ENCODE measurements at regions not wholly inside any gene's neighbourhood (a gene's known extent, or its start where the extent isn't known, plus 50 kb on each side); places are given as distances from the start of the nearest gene placed in this dataset.
A peak's percentile ranks its signal among the peaks of the same experiment; 100 is the strongest.
"Not testable (repeated sequence)": the region's sequence is repeated elsewhere in the genome, so short reads cannot be mapped to it uniquely, and the experiment has no call there.

GRCh38 chr14:76293923-76294322 lies 82.0 kb upstream of the ESRRB start:
- H3K27ac ChIP-seq (ENCODE audit: low read depth, low read length): no peak overlapping the region

GRCh38 chr14:76294876-76295275 lies 81.1 kb upstream of the ESRRB start:
- no CpG with 5 or more reads among the region's 3 CpGs for WGBS (ENCODE audit: extremely low coverage, insufficient coverage, insufficient read length)
- no peak for DNase-seq

More at GRCh38 chr14:76293923-76294322, 82.0 kb upstream of the ESRRB start:
- Histone ChIP-seq H3K79me2 (ENCODE audit: control insufficient read depth, insufficient read depth, low read length, poor library complexity) (no peaks in the 10 kb centered on the region), H3K79me1 (ENCODE audit: low read length) (no peaks in the 10 kb centered on the region), H2BK12ac (ENCODE audit: low read length) (no peak overlapping the region), H3K4me1 (ENCODE audit: control insufficient read depth in 1 of 2, insufficient read depth in 2 of 2, low read length in 2 of 2) (no peaks in the 10 kb centered on the region), H4K8ac (ENCODE audit: low read depth, low read length) (no peak overlapping the region), H2BK5ac (ENCODE audit: low read depth, low read length, poor library complexity) (no peak overlapping the region), H3K18ac (ENCODE audit: low read length) (no peak overlapping the region), H3K4me2 (ENCODE audit: low read length) (no peak overlapping the region), H4K12ac (ENCODE audit: low read depth, low read length) (no peak overlapping the region), H3K36me3 (ENCODE audit: control insufficient read depth in 1 of 2, insufficient read depth in 2 of 2, low read length in 2 of 2) (no peaks in the 10 kb centered on the region), H3K9me3 (ENCODE audit: insufficient read depth, low read depth, low read length) (no peaks in the 10 kb centered on the region), H3K14ac (ENCODE audit: low read length) (no peak overlapping the region), H4K91ac (ENCODE audit: low read depth, low read length) (no peak overlapping the region), H3K4ac (ENCODE audit: low read depth, low read length) (no peak overlapping the region), H3K9ac (ENCODE audit: low read length) (no peak overlapping the region), H3K4me3 (ENCODE audit: low read depth, low read length) (no peak overlapping the region), H3K23ac (ENCODE audit: low read length) (no peak overlapping the region), H3K27me3 (ENCODE audit: insufficient read depth, low read length) (no peaks in the 10 kb centered on the region), H2AFZ (ENCODE audit: insufficient read depth, low read length, poor library complexity) (no peak overlapping the region), H2BK120ac (ENCODE audit: insufficient read depth, low read length, poor library complexity) (no peak overlapping the region), H2AK5ac (ENCODE audit: low read length) (no peak overlapping the region)
- WGBS (ENCODE audit: extremely low coverage, insufficient coverage, insufficient read length): no CpG with 5 or more reads among the region's 3 CpGs
- no peak for DNase-seq

GRCh38 chr14:76298896-76299295 lies 77.0 kb upstream of the ESRRB start:
- DNase-seq: no peak
- no peak overlapping the region for H3K4me2 ChIP-seq (ENCODE audit: low read length)
- H2BK120ac ChIP-seq (ENCODE audit: insufficient read depth, low read length, poor library complexity): no peak overlapping the region
- no peaks in the 10 kb centered on the region for H3K4me1 ChIP-seq (ENCODE audit: control insufficient read depth in 1 of 2, insufficient read depth in 2 of 2, low read length in 2 of 2)
- no peak overlapping the region for H3K9ac ChIP-seq (ENCODE audit: low read length)
- H3K36me3 ChIP-seq (ENCODE audit: control insufficient read depth in 1 of 2, insufficient read depth in 2 of 2, low read length in 2 of 2): no peaks in the 10 kb centered on the region
- no peaks in the 10 kb centered on the region for H3K27me3 ChIP-seq (ENCODE audit: insufficient read depth, low read length)
- no peak overlapping the region for H3K14ac ChIP-seq (ENCODE audit: low read length)
- H3K23ac ChIP-seq (ENCODE audit: low read length): peak overlapping the region; percentile 77
- no peaks in the 10 kb centered on the region for H3K9me3 ChIP-seq (ENCODE audit: insufficient read depth, low read depth, low read length)
- H3K4ac ChIP-seq (ENCODE audit: low read depth, low read length): no peak overlapping the region
- H2AFZ ChIP-seq (ENCODE audit: insufficient read depth, low read length, poor library complexity): no peak overlapping the region
- WGBS (ENCODE audit: extremely low coverage, insufficient coverage, insufficient read length): no CpG with 5 or more reads among the region's 5 CpGs
- no peaks in the 10 kb centered on the region for H3K79me1 ChIP-seq (ENCODE audit: low read length)
- no peaks in the 10 kb centered on the region for H3K79me2 ChIP-seq (ENCODE audit: control insufficient read depth, insufficient read depth, low read length, poor library complexity)
- no peak overlapping the region for H2AK5ac ChIP-seq (ENCODE audit: low read length)
- H3K18ac ChIP-seq (ENCODE audit: low read length): no peak overlapping the region
- H4K12ac ChIP-seq (ENCODE audit: low read depth, low read length): no peak overlapping the region
- H2BK5ac ChIP-seq (ENCODE audit: low read depth, low read length, poor library complexity): no peak overlapping the region
- H4K91ac ChIP-seq (ENCODE audit: low read depth, low read length): no peak overlapping the region
- H4K8ac ChIP-seq (ENCODE audit: low read depth, low read length): no peak overlapping the region
- H3K4me3 ChIP-seq (ENCODE audit: low read depth, low read length): no peak overlapping the region
- no peak overlapping the region for H3K27ac ChIP-seq (ENCODE audit: low read depth, low read length)
- no peak overlapping the region for H2BK12ac ChIP-seq (ENCODE audit: low read length)

More at GRCh38 chr14:76294876-76295275, 81.1 kb upstream of the ESRRB start:
- no peak overlapping the region for H3K23ac ChIP-seq (ENCODE audit: low read length)
- no peak overlapping the region for H2BK5ac ChIP-seq (ENCODE audit: low read depth, low read length, poor library complexity)
- no peak overlapping the region for H3K14ac ChIP-seq (ENCODE audit: low read length)
- no peaks in the 10 kb centered on the region for H3K36me3 ChIP-seq (ENCODE audit: control insufficient read depth in 1 of 2, insufficient read depth in 2 of 2, low read length in 2 of 2)
- no peaks in the 10 kb centered on the region for H3K79me2 ChIP-seq (ENCODE audit: control insufficient read depth, insufficient read depth, low read length, poor library complexity)
- H3K9ac ChIP-seq (ENCODE audit: low read length): no peak overlapping the region
- H4K12ac ChIP-seq (ENCODE audit: low read depth, low read length): no peak overlapping the region
- H2AK5ac ChIP-seq (ENCODE audit: low read length): no peak overlapping the region
- no peak overlapping the region for H3K4me2 ChIP-seq (ENCODE audit: low read length)
- no peaks in the 10 kb centered on the region for H3K9me3 ChIP-seq (ENCODE audit: insufficient read depth, low read depth, low read length)
- H2AFZ ChIP-seq (ENCODE audit: insufficient read depth, low read length, poor library complexity): no peak overlapping the region
- H3K27me3 ChIP-seq (ENCODE audit: insufficient read depth, low read length): no peaks in the 10 kb centered on the region
- no peak overlapping the region for H3K18ac ChIP-seq (ENCODE audit: low read length)
- no peaks in the 10 kb centered on the region for H3K79me1 ChIP-seq (ENCODE audit: low read length)
- no peak overlapping the region for H2BK12ac ChIP-seq (ENCODE audit: low read length)
- no peak overlapping the region for H4K8ac ChIP-seq (ENCODE audit: low read depth, low read length)
- H3K27ac ChIP-seq (ENCODE audit: low read depth, low read length): no peak overlapping the region
- no peak overlapping the region for H3K4me3 ChIP-seq (ENCODE audit: low read depth, low read length)
- H2BK120ac ChIP-seq (ENCODE audit: insufficient read depth, low read length, poor library complexity): no peak overlapping the region
- H3K4me1 ChIP-seq (ENCODE audit: control insufficient read depth in 1 of 2, insufficient read depth in 2 of 2, low read length in 2 of 2): no peaks in the 10 kb centered on the region
- H3K4ac ChIP-seq (ENCODE audit: low read depth, low read length): no peak overlapping the region
- no peak overlapping the region for H4K91ac ChIP-seq (ENCODE audit: low read depth, low read length)

GRCh38 chr14:76303188-76303587 lies 72.7 kb upstream of the ESRRB start:
- H3K79me2 ChIP-seq (ENCODE audit: control insufficient read depth, insufficient read depth, low read length, poor library complexity); H4K91ac ChIP-seq (ENCODE audit: low read depth, low read length); H4K8ac ChIP-seq (ENCODE audit: low read depth, low read length); H3K27me3 ChIP-seq (ENCODE audit: insufficient read depth, low read length); H4K12ac ChIP-seq (ENCODE audit: low read depth, low read length); H3K14ac ChIP-seq (ENCODE audit: low read length); H3K4me1 ChIP-seq (ENCODE audit: control insufficient read depth in 1 of 2, insufficient read depth in 2 of 2, low read length in 2 of 2); H3K4me3 ChIP-seq (ENCODE audit: low read depth, low read length); H2BK120ac ChIP-seq (ENCODE audit: insufficient read depth, low read length, poor library complexity); H3K4me2 ChIP-seq (ENCODE audit: low read length); H2AFZ ChIP-seq (ENCODE audit: insufficient read depth, low read length, poor library complexity); H2BK5ac ChIP-seq (ENCODE audit: low read depth, low read length, poor library complexity); H3K4ac ChIP-seq (ENCODE audit: low read depth, low read length); H2AK5ac ChIP-seq (ENCODE audit: low read length); H3K9ac ChIP-seq (ENCODE audit: low read length); H3K23ac ChIP-seq (ENCODE audit: low read length); H3K18ac ChIP-seq (ENCODE audit: low read length); H3K9me3 ChIP-seq (ENCODE audit: insufficient read depth, low read depth, low read length); H3K79me1 ChIP-seq (ENCODE audit: low read length); H3K36me3 ChIP-seq (ENCODE audit: control insufficient read depth in 1 of 2, insufficient read depth in 2 of 2, low read length in 2 of 2); H3K27ac ChIP-seq (ENCODE audit: low read depth, low read length); DNase-seq; H2BK12ac ChIP-seq (ENCODE audit: low read length): not testable (repeated sequence)
- WGBS (ENCODE audit: extremely low coverage, insufficient coverage, insufficient read length): no CpG with 5 or more reads among the region's 7 CpGs

Measured in trophoblast cell (in vitro differentiated cells and primary cell).